ENCODE measurements at regions not wholly inside any gene's neighbourhood (a gene's known extent, or its start where the extent isn't known, plus 50 kb on each side); places are given as distances from the start of the nearest gene placed in this dataset.

- POLR2A ChIA-PET = no interaction called here
- CTCF ChIA-PET = no interaction called here
- TF ChIP-seq FOXA1 (IDR thresholded peaks at IDR 0.05) = no peak
- TF ChIP-seq ELF4 (IDR thresholded peaks at IDR 0.05) = no peak
- no peak for TF ChIP-seq HDGF (IDR thresholded peaks at IDR 0.05; ENCODE audit: borderline replicate concordance)
- TF ChIP-seq, protein P1, sequence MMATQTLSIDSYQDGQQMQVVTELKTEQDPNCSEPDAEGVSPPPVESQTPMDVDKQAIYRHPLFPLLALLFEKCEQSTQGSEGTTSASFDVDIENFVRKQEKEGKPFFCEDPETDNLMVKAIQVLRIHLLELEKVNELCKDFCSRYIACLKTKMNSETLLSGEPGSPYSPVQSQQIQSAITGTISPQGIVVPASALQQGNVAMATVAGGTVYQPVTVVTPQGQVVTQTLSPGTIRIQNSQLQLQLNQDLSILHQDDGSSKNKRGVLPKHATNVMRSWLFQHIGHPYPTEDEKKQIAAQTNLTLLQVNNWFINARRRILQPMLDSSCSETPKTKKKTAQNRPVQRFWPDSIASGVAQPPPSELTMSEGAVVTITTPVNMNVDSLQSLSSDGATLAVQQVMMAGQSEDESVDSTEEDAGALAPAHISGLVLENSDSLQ (IDR thresholded peaks at IDR 0.05) = no peak
- TF ChIP-seq LEF1 (IDR thresholded peaks at IDR 0.05; ENCODE audit: borderline replicate concordance) = no peak
- TF ChIP-seq FOXM1 (IDR thresholded peaks at IDR 0.05; ENCODE audit: borderline replicate concordance) = no peak
- no peak for TF ChIP-seq TARDBP (IDR thresholded peaks at IDR 0.05)
- TF ChIP-seq NFRKB (IDR thresholded peaks at IDR 0.05) = no peak
- no peak for TF ChIP-seq ZNF384 (IDR thresholded peaks at IDR 0.05)
- no peak for TF ChIP-seq SP1 (IDR thresholded peaks at IDR 0.05)
- no peak for TF ChIP-seq ARNT (IDR thresholded peaks at IDR 0.05)
- no peak for TF ChIP-seq CTBP1 (IDR thresholded peaks at IDR 0.05; ENCODE audit: borderline replicate concordance)
- no peak for TF ChIP-seq FOXK2 (IDR thresholded peaks at IDR 0.05)
- TF ChIP-seq L3MBTL2 (conservative IDR thresholded peaks at IDR 0.05) = no peak
- no peak for DNase-seq (ENCODE audit: extremely low spot score)
These were observed 175.1 kb upstream of the CDH10 start for GRCh38 chr5:24819841-24820240.

GRCh38 chr5:24817966-24818365, 173.2 kb upstream of the CDH10 start:
- no peak for DNase-seq (ENCODE audit: extremely low spot score)
- ChIA-PET POLR2A (no interaction called here), CTCF (no interaction called here)
- no peak for TF ChIP-seq FOXA1 (IDR thresholded peaks at IDR 0.05)
- no peak for TF ChIP-seq ELF4 (IDR thresholded peaks at IDR 0.05)
- TF ChIP-seq TARDBP (IDR thresholded peaks at IDR 0.05) = no peak

DNA sequence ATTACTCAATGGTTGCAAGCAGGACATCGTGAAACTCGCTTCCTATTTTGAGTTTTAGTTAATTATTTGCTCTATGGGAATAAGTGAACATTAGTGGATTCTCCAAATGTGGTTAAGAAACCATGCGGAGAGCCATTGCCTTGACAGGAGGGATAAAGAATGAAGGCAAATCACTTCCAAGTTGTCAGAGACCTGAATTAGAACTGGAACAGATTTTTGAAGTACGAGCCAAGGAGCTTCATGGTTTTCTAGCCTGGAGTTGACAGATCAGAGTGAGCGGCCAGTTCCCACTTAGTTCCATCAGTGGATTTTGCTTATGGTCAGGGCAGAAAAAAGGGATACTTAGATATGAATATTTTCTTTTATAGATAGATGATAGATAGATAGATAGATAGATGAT, 171.4 kb upstream of the CDH10 start:
- DNase-seq (ENCODE audit: extremely low spot score) = no peak
- ChIA-PET CTCF (interaction anchor here (0.6 kb wide), 1 partner anchor 21 kb away, joined by 3 read pairs; no protein-coding TSS in a partner anchor), POLR2A (no interaction called here)
- no peak for TF ChIP-seq NFRKB (IDR thresholded peaks at IDR 0.05)
- no peak for TF ChIP-seq FOXA1 (IDR thresholded peaks at IDR 0.05)
- no peak for TF ChIP-seq LEF1 (IDR thresholded peaks at IDR 0.05; ENCODE audit: borderline replicate concordance)
- TF ChIP-seq ZNF384 (IDR thresholded peaks at IDR 0.05) = no peak
- TF ChIP-seq SP1 (IDR thresholded peaks at IDR 0.05) = no peak
- TF ChIP-seq ELF4 (IDR thresholded peaks at IDR 0.05) = no peak
- no peak for TF ChIP-seq FOXM1 (IDR thresholded peaks at IDR 0.05; ENCODE audit: borderline replicate concordance)
- no peak for TF ChIP-seq FOXK2 (IDR thresholded peaks at IDR 0.05)

GRCh38 chr5:24805230-24805629, 160.5 kb upstream of the CDH10 start:
- TF ChIP-seq ZNF384 (IDR thresholded peaks at IDR 0.05) (no peak), LEF1 (IDR thresholded peaks at IDR 0.05; ENCODE audit: borderline replicate concordance) (no peak), SP1 (IDR thresholded peaks at IDR 0.05) (no peak), ELF4 (IDR thresholded peaks at IDR 0.05) (no peak), FOXA1 (IDR thresholded peaks at IDR 0.05) (no peak), NFRKB (IDR thresholded peaks at IDR 0.05) (no peak)
- TF ChIP-seq, protein P1 (IDR thresholded peaks at IDR 0.05) = no peak
- POLR2A ChIA-PET = no interaction called here
- DNase-seq (ENCODE audit: extremely low spot score) = no peak
- CTCF ChIA-PET = no interaction called here

- no peak for DNase-seq (ENCODE audit: extremely low spot score)
- ChIA-PET CTCF (no interaction called here), POLR2A (no interaction called here)
- TF ChIP-seq FOXM1 (IDR thresholded peaks at IDR 0.05; ENCODE audit: borderline replicate concordance) = no peak
- no peak for TF ChIP-seq FOXA1 (IDR thresholded peaks at IDR 0.05)
- TF ChIP-seq FOXK2 (IDR thresholded peaks at IDR 0.05) = no peak
- TF ChIP-seq NFRKB (IDR thresholded peaks at IDR 0.05) = no peak
- TF ChIP-seq SP1 (IDR thresholded peaks at IDR 0.05) = no peak
- no peak for TF ChIP-seq ZNF384 (IDR thresholded peaks at IDR 0.05)
- no peak for TF ChIP-seq SUZ12 (IDR thresholded peaks at IDR 0.05)
- no peak for TF ChIP-seq TARDBP (IDR thresholded peaks at IDR 0.05)
- no peak for TF ChIP-seq ELF4 (IDR thresholded peaks at IDR 0.05)
- TF ChIP-seq LEF1 (IDR thresholded peaks at IDR 0.05; ENCODE audit: borderline replicate concordance) = no peak
- no peak for TF ChIP-seq BHLHE40 (IDR thresholded peaks at IDR 0.05; ENCODE audit: borderline replicate concordance)
- TF ChIP-seq HDGF (IDR thresholded peaks at IDR 0.05; ENCODE audit: borderline replicate concordance) = no peak
- no peak for TF ChIP-seq L3MBTL2 (conservative IDR thresholded peaks at IDR 0.05)
- no peak for TF ChIP-seq ARNT (IDR thresholded peaks at IDR 0.05)
These were observed 159.5 kb upstream of the CDH10 start for GRCh38 chr5:24804221-24804681.

DNA sequence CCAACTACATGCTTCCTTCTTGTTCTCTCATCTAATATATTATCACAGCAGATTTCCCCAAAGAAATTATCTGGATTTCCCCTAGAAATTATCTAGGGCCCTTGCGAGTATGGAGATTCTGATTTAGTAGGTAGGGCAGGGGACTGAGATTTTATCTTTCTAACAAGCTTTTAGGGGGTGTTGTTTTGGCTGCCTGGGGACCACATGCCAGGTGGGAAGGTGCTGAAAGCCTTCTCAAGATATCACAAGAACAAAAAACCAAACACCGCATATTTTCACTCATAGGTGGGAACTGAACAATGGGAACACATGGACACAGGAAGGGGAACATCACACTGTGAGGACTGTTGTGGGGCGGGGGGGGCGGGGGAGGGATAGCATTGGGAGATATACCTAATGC, 146.5 kb upstream of the CDH10 start:
- ChIA-PET CTCF (no interaction called here), POLR2A (no interaction called here)
- TF ChIP-seq TARDBP (IDR thresholded peaks at IDR 0.05) (no peak), ARNT (IDR thresholded peaks at IDR 0.05) (no peak), ZNF384 (IDR thresholded peaks at IDR 0.05) (no peak), FOXA1 (IDR thresholded peaks at IDR 0.05) (no peak), HDGF (IDR thresholded peaks at IDR 0.05; ENCODE audit: borderline replicate concordance) (no peak), BHLHE40 (IDR thresholded peaks at IDR 0.05; ENCODE audit: borderline replicate concordance) (no peak), NFRKB (IDR thresholded peaks at IDR 0.05) (no peak), FOXM1 (IDR thresholded peaks at IDR 0.05; ENCODE audit: borderline replicate concordance) (no peak), LEF1 (IDR thresholded peaks at IDR 0.05; ENCODE audit: borderline replicate concordance) (no peak), ELF4 (IDR thresholded peaks at IDR 0.05) (no peak), CTBP1 (IDR thresholded peaks at IDR 0.05; ENCODE audit: borderline replicate concordance) (no peak), L3MBTL2 (conservative IDR thresholded peaks at IDR 0.05) (no peak), SUZ12 (IDR thresholded peaks at IDR 0.05) (no peak)
- TF ChIP-seq, protein P1 (IDR thresholded peaks at IDR 0.05) = no peak
- no peak for DNase-seq (ENCODE audit: extremely low spot score)
